ENCODE measurements at regions not wholly inside any gene's neighbourhood (a gene's known extent, or its start where the extent isn't known, plus 50 kb on each side); places are given as distances from the start of the nearest gene placed in this dataset.

- no peak for TF ChIP-seq CTCF (IDR thresholded peaks at IDR 0.05; ENCODE audit: unreplicated experiment)
- H3K4me3 Mint-ChIP-seq (ENCODE audit: unreplicated experiment), result no peak overlapping the region
- H3K27me3 Mint-ChIP-seq (ENCODE audit: unreplicated experiment), result no peaks in the 10 kb centered on the region
- H3K9me3 Mint-ChIP-seq (ENCODE audit: unreplicated experiment), result no peaks in the 10 kb centered on the region
- no peak overlapping the region for H3K27ac Mint-ChIP-seq (ENCODE audit: unreplicated experiment)
- H3K4me1 Mint-ChIP-seq (ENCODE audit: unreplicated experiment), result no peaks in the 10 kb centered on the region
- H3K36me3 Mint-ChIP-seq (ENCODE audit: low read depth, unreplicated experiment), result no peaks in the 10 kb centered on the region
- DNase-seq (ENCODE audit: low spot score), result no peak
Observed at GRCh38 chr10:56561336-56561735, 200.3 kb upstream of the ZWINT start.

GRCh38 chr10:56551037-56551436 lies 190.0 kb upstream of the ZWINT start:
- H3K27me3 Mint-ChIP-seq (ENCODE audit: unreplicated experiment), result peaks cover 2% of the 10 kb centered on the region
- no peak overlapping the region for H3K4me3 Mint-ChIP-seq (ENCODE audit: unreplicated experiment)
- no peak for TF ChIP-seq CTCF (IDR thresholded peaks at IDR 0.05; ENCODE audit: unreplicated experiment)
- no peak for DNase-seq (ENCODE audit: low spot score)
- H3K4me1 Mint-ChIP-seq (ENCODE audit: unreplicated experiment), result no peaks in the 10 kb centered on the region
- no peak overlapping the region for H3K27ac Mint-ChIP-seq (ENCODE audit: unreplicated experiment)
- H3K36me3 Mint-ChIP-seq (ENCODE audit: low read depth, unreplicated experiment), result no peaks in the 10 kb centered on the region
- H3K9me3 Mint-ChIP-seq (ENCODE audit: unreplicated experiment), result peaks cover 4% of the 10 kb centered on the region

GRCh38 chr10:56547163-56547562 lies 186.1 kb upstream of the ZWINT start:
- H3K27me3 Mint-ChIP-seq (ENCODE audit: unreplicated experiment), result peaks cover 2% of the 10 kb centered on the region
- H3K4me3 Mint-ChIP-seq (ENCODE audit: unreplicated experiment), result no peak overlapping the region
- peaks cover 4% of the 10 kb centered on the region for H3K9me3 Mint-ChIP-seq (ENCODE audit: unreplicated experiment)
- H3K27ac Mint-ChIP-seq (ENCODE audit: unreplicated experiment), result no peak overlapping the region
- no peak for TF ChIP-seq CTCF (IDR thresholded peaks at IDR 0.05; ENCODE audit: unreplicated experiment)
- DNase-seq (ENCODE audit: low spot score), result no peak
- no peaks in the 10 kb centered on the region for H3K4me1 Mint-ChIP-seq (ENCODE audit: unreplicated experiment)
- H3K36me3 Mint-ChIP-seq (ENCODE audit: low read depth, unreplicated experiment), result no peaks in the 10 kb centered on the region

GRCh38 chr10:56537984-56538383 lies 176.9 kb upstream of the ZWINT start:
- no peak for DNase-seq (ENCODE audit: low spot score)
- no peaks in the 10 kb centered on the region for H3K9me3 Mint-ChIP-seq (ENCODE audit: unreplicated experiment)
- no peak overlapping the region for H3K4me3 Mint-ChIP-seq (ENCODE audit: unreplicated experiment)
- no peaks in the 10 kb centered on the region for H3K4me1 Mint-ChIP-seq (ENCODE audit: unreplicated experiment)
- H3K27me3 Mint-ChIP-seq (ENCODE audit: unreplicated experiment), result peaks cover 2% of the 10 kb centered on the region
- H3K27ac Mint-ChIP-seq (ENCODE audit: unreplicated experiment), result no peak overlapping the region
- no peaks in the 10 kb centered on the region for H3K36me3 Mint-ChIP-seq (ENCODE audit: low read depth, unreplicated experiment)
- TF ChIP-seq CTCF (IDR thresholded peaks at IDR 0.05; ENCODE audit: unreplicated experiment), result no peak

GRCh38 chr10:56522166-56522565 lies 161.1 kb upstream of the ZWINT start:
- TF ChIP-seq CTCF (IDR thresholded peaks at IDR 0.05; ENCODE audit: unreplicated experiment), result no peak
- DNase-seq (ENCODE audit: low spot score), result no peak
- Mint-ChIP-seq H3K9me3 (ENCODE audit: unreplicated experiment) (no peaks in the 10 kb centered on the region), H3K27me3 (ENCODE audit: unreplicated experiment) (peaks cover 2% of the 10 kb centered on the region), H3K36me3 (ENCODE audit: low read depth, unreplicated experiment) (no peaks in the 10 kb centered on the region), H3K4me3 (ENCODE audit: unreplicated experiment) (no peak overlapping the region), H3K27ac (ENCODE audit: unreplicated experiment) (no peak overlapping the region), H3K4me1 (ENCODE audit: unreplicated experiment) (no peaks in the 10 kb centered on the region)

All from endothelial cell (in vitro differentiated cells).